Upper lobe of left lung (tissue), 6 donors: ENCODE measurements at regions not wholly inside any gene's neighbourhood (a gene's known extent, or its start where the extent isn't known, plus 50 kb on each side); places are given as distances from the start of the nearest gene placed in this dataset.

Experiments
- ATAC-seq, 2 donors: fragments of 200-7000 bp; cut with Tn5 transposase; one replicate each; pipeline ENCODE4 v1.9.1; 2022; ENCODE audit warnings: mild to moderate bottlenecking in 2 of 2, moderate library complexity in 2 of 2; ENCODE audit not compliant: low FRiP score in 2 of 2
- DNase-seq, 2 donors: peaks; one replicate each; pipeline ENCODE4 v3.0.0-alpha.2; 2019 to 2020
- H3K27ac ChIP-seq, 4 donors: fragments of 200-600 bp; sonication (generic); one replicate each; pipeline ENCODE4 v1.5.1; 2016 to 2019
- H3K27me3 ChIP-seq, 4 donors: fragments of 200-600 bp; sonication (generic); one replicate each; pipeline ENCODE4 v1.5.1; 2017 to 2019
- H3K36me3 ChIP-seq, 4 donors: fragments of 200-600 bp; sonication (generic); one replicate each; pipeline ENCODE4 v1.5.1; 2016 to 2019
- H3K4me1 ChIP-seq, 4 donors: fragments of 200-600 bp; sonication (generic); one replicate each; pipeline ENCODE4 v1.5.1; 2018 to 2019
- H3K4me3 ChIP-seq, 4 donors: fragments of 200-600 bp; sonication (generic); one replicate each; pipeline ENCODE4 v1.5.1; 2017 to 2019; ENCODE audit warnings: mild to moderate bottlenecking in 2 of 4, moderate library complexity in 1 of 4
- H3K9me3 ChIP-seq, 4 donors: fragments of 200-600 bp; sonication (generic); one replicate each; pipeline ENCODE4 v1.5.1; 2018 to 2019
- EP300 ChIP-seq, 4 donors: sonication (generic); formaldehyde crosslinking; IDR thresholded peaks; one replicate each; pipeline ENCODE4 v1.5.1; 2017; ENCODE audit warnings: antibody characterized with exemption in 4 of 4, control low read depth in 2 of 4
- POLR2A ChIP-seq, 4 donors: fragments of 450-650 bp; IDR thresholded peaks; one replicate each; pipeline ENCODE4 v1.5.1; 2016 to 2017; ENCODE audit warnings: antibody characterized with exemption in 4 of 4, mild to moderate bottlenecking in 2 of 4
- POLR2AphosphoS5 ChIP-seq, 2 donors: sonication (generic); formaldehyde crosslinking; IDR thresholded peaks; one replicate each; pipeline ENCODE4 v1.5.1; 2017; ENCODE audit warnings: antibody characterized with exemption in 2 of 2
- WGBS, 2 donors: methylation state at CpG; one replicate each; pipeline ENCODE4 v1.1.5; 2017 to 2018; 5-methylcytosine and 5-hydroxymethylcytosine counted together
- TF ChIP-seq, protein P1 (sequence below), 6 experiments: fragments of 450-650 bp in 4 of 6; fragments of 200-600 bp in 2 of 6; sonication (generic) in 2 of 6; IDR thresholded peaks; one replicate each; pipeline ENCODE4 v1.5.1; 2016 to 2019; ENCODE audit warnings: antibody characterized with exemption in 6 of 6
- donor health status: DM: no; HTN: no; CAD: no; lungs with moderate emphysema.
- donor health status: DM: no; HTN: yes; CAD: no; lungs with severe emphysema.

DNA sequence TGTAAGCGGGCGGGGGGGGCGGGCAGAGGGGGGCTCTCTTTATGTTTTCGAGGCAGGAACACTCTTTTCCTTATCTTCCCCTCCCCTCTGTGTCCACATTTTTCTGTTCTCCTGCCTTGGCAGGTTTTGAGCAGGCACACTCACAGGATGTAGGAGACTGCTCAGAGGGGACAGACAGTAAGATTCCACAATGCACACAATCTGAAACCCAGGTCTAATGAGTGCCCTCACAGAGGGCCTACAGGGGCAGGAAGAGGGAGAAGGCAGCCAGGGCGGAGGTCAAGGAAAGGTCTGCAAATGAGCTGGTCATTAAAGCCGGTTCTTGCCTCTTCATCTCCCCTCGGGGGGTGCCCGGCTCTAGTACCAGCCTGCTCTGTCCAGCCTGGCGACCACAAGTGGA lies 106.1 kb upstream of the ATP6AP2 start:
- H3K4me3 ChIP-seq: no peak overlapping the region
- DNase-seq (no peak), ATAC-seq (no peak)
- TF ChIP-seq, protein P1, sequence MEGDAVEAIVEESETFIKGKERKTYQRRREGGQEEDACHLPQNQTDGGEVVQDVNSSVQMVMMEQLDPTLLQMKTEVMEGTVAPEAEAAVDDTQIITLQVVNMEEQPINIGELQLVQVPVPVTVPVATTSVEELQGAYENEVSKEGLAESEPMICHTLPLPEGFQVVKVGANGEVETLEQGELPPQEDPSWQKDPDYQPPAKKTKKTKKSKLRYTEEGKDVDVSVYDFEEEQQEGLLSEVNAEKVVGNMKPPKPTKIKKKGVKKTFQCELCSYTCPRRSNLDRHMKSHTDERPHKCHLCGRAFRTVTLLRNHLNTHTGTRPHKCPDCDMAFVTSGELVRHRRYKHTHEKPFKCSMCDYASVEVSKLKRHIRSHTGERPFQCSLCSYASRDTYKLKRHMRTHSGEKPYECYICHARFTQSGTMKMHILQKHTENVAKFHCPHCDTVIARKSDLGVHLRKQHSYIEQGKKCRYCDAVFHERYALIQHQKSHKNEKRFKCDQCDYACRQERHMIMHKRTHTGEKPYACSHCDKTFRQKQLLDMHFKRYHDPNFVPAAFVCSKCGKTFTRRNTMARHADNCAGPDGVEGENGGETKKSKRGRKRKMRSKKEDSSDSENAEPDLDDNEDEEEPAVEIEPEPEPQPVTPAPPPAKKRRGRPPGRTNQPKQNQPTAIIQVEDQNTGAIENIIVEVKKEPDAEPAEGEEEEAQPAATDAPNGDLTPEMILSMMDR (IDR thresholded peaks at IDR 0.05): no peak
- TF ChIP-seq POLR2A (IDR thresholded peaks at IDR 0.05): no peak
- TF ChIP-seq POLR2AphosphoS5 (IDR thresholded peaks at IDR 0.05): no peak
- peaks cover 0 to 4% (median 0%) of the 10 kb centered on the region in 4 donors for H3K9me3 ChIP-seq
- H3K27ac ChIP-seq: no peak overlapping the region
- H3K4me1 ChIP-seq: peaks cover 0 to 9% (median 0%) of the 10 kb centered on the region in 4 donors
- no peaks in the 10 kb centered on the region for H3K27me3 ChIP-seq
- WGBS, 2 donors: 61 to 71% methylated on average over 4 to 9 of the region's 9 CpGs
- H3K36me3 ChIP-seq: no peaks in the 10 kb centered on the region

DNA sequence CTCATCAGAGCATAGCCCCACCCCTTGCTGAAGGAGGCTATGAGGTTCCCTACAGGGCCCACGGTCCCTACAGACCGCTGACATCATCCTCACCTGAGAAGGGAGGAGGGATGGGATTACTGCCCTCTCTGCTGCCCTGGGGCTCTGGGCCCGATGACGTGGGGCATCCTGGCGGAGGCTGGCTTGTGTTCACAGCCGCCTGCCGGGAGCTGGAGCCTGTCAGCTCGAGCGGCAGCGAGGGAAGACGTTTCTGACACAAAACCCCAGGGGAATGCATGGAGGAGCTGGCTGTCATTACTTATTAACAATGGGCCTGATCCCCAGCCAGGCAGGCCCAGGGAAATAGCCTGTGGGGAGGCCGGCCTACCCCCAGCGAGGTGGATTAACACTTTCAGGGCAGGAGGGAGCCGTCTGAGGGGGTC lies 106.6 kb upstream of the ATP6AP2 start:
- Histone ChIP-seq H3K9me3 (peaks cover 0 to under 1% (median 0%) of the 10 kb centered on the region in 4 donors), H3K4me3 (no peak overlapping the region), H3K4me1 (peaks cover 0 to 9% (median 0%) of the 10 kb centered on the region in 4 donors), H3K27ac (no peak overlapping the region), H3K27me3 (no peaks in the 10 kb centered on the region), H3K36me3 (no peaks in the 10 kb centered on the region)
- DNase-seq (peak; percentile 52 to 58), ATAC-seq (no peak)
- 54 to 70% methylated on average over 5 to 11 of the region's 14 CpGs for WGBS, 2 donors
- TF ChIP-seq EP300 (IDR thresholded peaks at IDR 0.05): no peak
- no peak for TF ChIP-seq POLR2AphosphoS5 (IDR thresholded peaks at IDR 0.05)
- TF ChIP-seq POLR2A (IDR thresholded peaks at IDR 0.05): no peak

DNA sequence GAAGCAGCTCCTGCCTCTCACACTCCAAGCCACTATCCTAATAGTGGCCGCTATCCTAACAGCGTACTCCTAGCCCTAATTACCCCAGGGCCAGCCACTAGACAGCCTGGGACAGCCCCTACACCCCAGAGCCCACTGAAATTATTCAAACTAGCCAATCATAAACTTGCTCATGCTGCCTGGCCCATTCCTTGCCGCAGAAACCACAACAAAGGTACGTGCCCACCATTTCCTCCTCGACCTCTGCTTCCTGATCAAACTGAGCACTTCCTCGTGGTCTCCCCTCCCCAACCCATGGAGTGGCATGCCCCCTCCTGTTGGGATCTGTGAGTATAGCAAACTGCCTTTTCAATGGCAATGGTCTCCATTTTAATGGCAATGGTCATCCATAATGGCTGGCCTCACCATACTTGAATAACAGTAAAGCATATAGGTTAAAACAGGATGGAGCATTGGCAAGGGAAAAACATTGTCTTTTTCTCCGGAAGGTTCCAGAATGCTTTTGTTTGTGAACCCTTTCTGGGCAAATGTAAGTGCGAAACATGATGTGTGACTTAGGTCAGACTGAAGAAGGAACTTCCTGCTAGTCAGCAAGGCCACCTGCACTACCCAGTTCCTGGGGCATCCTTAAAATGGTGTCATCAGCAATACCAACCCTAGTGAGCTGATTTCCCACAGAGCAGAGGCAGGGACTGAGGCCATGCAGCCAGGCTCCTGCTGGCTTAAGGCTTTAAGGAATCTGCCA lies 107.1 kb upstream of the ATP6AP2 start:
- Histone ChIP-seq H3K27ac (no peak overlapping the region), H3K9me3 (no peaks in the 10 kb centered on the region), H3K4me3 (no peak overlapping the region), H3K36me3 (no peaks in the 10 kb centered on the region), H3K27me3 (no peaks in the 10 kb centered on the region), H3K4me1 (peaks cover 0 to 9% (median under 1%) of the 10 kb centered on the region in 4 donors)
- WGBS, 2 donors: 72 to 100% methylated on average over 2 to 8 of the region's 8 CpGs
- DNase-seq (no peak), ATAC-seq (no peak)
- no peak for TF ChIP-seq POLR2AphosphoS5 (IDR thresholded peaks at IDR 0.05)
- TF ChIP-seq EP300 (IDR thresholded peaks at IDR 0.05): no peak
- TF ChIP-seq, protein P1 (IDR thresholded peaks at IDR 0.05): no peak
- TF ChIP-seq POLR2A (IDR thresholded peaks at IDR 0.05): no peak

DNA sequence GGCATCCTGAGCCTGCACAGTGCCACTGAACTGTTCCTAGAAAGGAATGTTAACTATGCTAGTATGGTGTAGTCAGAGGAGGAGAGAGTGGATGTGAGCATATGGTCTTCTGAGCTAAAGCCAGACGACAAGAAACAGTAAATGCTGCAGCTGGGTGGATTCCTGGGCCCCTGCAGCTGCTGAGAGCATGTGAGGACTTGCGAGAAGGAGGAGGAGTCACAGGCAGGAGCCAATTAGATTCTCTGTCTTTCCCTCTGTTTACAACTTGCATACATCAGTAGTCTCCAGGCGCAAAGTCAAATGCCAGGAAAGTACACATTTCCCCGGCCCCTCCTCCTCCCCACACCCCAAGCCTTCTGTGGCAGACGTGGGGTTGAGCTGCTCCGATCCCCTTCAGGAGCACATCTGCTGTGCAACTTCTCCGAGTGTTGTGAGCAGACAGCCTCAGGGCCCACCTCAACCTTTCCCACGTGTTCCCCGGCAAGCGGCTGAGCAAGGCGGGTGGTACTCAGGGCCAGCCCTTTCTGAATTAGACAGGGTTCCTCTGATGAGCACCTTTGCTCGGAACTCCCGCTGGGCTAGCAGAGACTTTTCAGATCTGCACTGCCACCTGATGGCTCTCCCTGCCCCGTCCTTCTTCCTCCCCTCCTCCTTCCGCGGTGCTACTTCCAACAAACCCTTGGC lies 108.7 kb upstream of the ATP6AP2 start:
- no peak overlapping the region for H3K4me3 ChIP-seq
- WGBS, 2 donors: 24 to 30% methylated on average over 6 to 16 of the region's 16 CpGs
- H3K27ac ChIP-seq: peak overlapping the region in 1 of 4 donors; percentile 21
- no peaks in the 10 kb centered on the region for H3K27me3 ChIP-seq
- peak in 1 of 2 donors; percentile 50 for DNase-seq
- H3K36me3 ChIP-seq: no peaks in the 10 kb centered on the region
- no peaks in the 10 kb centered on the region for H3K9me3 ChIP-seq
- H3K4me1 ChIP-seq: peaks cover 0 to 9% (median 6%) of the 10 kb centered on the region in 4 donors
- no peak for TF ChIP-seq POLR2AphosphoS5 (IDR thresholded peaks at IDR 0.05)
- TF ChIP-seq, protein P1 (IDR thresholded peaks at IDR 0.05): peak in 1 of 6 experiments; percentile 9
- no peak for TF ChIP-seq EP300 (IDR thresholded peaks at IDR 0.05)
- no peak for TF ChIP-seq POLR2A (IDR thresholded peaks at IDR 0.05)
- ATAC-seq: peak; percentile 45 to 55

DNA sequence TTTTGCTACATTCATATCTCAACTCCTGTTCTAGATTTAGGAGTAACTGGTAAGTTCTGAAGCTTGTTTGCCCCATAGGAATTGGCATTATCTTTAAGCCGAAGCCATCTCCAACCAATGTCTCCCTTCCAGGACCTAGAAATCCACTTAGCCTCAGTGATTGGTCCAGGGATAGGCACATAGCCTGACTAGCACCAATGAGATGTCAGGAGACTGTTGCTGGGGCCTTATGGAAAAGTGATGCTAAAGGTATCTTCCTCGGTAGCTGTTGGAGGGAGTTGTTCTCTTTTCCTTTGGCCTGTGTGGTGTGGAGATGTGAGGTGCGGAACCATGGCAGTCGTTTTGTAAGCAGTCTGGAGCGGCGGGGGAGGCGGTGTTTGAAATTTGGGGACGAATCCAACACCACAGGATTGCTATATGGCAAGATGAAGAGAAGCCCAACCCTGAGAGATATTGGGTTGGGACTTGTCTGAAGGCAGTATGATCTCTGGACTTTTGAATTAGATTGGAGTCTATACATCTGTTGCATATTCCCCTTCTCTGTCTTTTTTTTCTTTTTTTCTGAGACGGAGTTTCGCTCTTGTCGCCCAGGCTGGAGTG lies 109.8 kb upstream of the ATP6AP2 start:
- Histone ChIP-seq H3K27ac (no peak overlapping the region), H3K27me3 (no peaks in the 10 kb centered on the region), H3K9me3 (no peaks in the 10 kb centered on the region), H3K36me3 (no peaks in the 10 kb centered on the region), H3K4me1 (peaks cover 0 to 10% (median 6%) of the 10 kb centered on the region in 4 donors), H3K4me3 (no peak overlapping the region)
- 86 to 95% methylated on average over 9 to 11 of the region's 11 CpGs for WGBS, 2 donors
- DNase-seq (no peak), ATAC-seq (no peak)
- TF ChIP-seq POLR2A (IDR thresholded peaks at IDR 0.05): no peak
- no peak for TF ChIP-seq POLR2AphosphoS5 (IDR thresholded peaks at IDR 0.05)
- TF ChIP-seq EP300 (IDR thresholded peaks at IDR 0.05): no peak
- TF ChIP-seq, protein P1 (IDR thresholded peaks at IDR 0.05): no peak
